Memory B cell (primary cell): ENCODE measurements at regions not wholly inside any gene's neighbourhood (a gene's known extent, or its start where the extent isn't known, plus 50 kb on each side); places are given as distances from the start of the nearest gene placed in this dataset.

ENCODE experiments used
- ATAC-seq: fragments of 150-1000 bp; cut with Tn5 transposase; 2 replicates; pipeline ENCODE4 v1.10.0; 2021; ENCODE audit warnings: low read depth, mild to moderate bottlenecking, moderate library complexity
- DNase-seq, 2 donors: peaks; one replicate each; pipeline ENCODE4 v3.0.0; 2022; ENCODE audit warnings: low spot score in 2 of 2
- H3K27ac Mint-ChIP-seq: one replicate; pipeline ENCODE4 v1.8.0; 2022; ENCODE audit warnings: mild to moderate bottlenecking, moderate library complexity, mixed read lengths
- H3K27me3 Mint-ChIP-seq: one replicate; pipeline ENCODE4 v1.8.0; 2022; ENCODE audit warnings: mixed read lengths
- H3K36me3 Mint-ChIP-seq: one replicate; pipeline ENCODE4 v1.8.0; 2022; ENCODE audit warnings: mild to moderate bottlenecking, mixed read lengths
- H3K4me1 Mint-ChIP-seq: one replicate; pipeline ENCODE4 v1.8.0; 2022; ENCODE audit warnings: mixed read lengths
- H3K4me3 Mint-ChIP-seq: one replicate; pipeline ENCODE4 v1.8.0; 2022; ENCODE audit warnings: mild to moderate bottlenecking, moderate library complexity, mixed read lengths
- H3K9me3 Mint-ChIP-seq: one replicate; pipeline ENCODE4 v1.8.0; 2022; ENCODE audit warnings: mixed read lengths

GRCh38 chr1:239913141-239913585, 178.5 kb upstream of the FMN2 start:
- H3K36me3 Mint-ChIP-seq = no peaks in the 10 kb centered on the region
- H3K9me3 Mint-ChIP-seq = peaks cover 3% of the 10 kb centered on the region
- ATAC-seq (no peak), DNase-seq (no peak)
- H3K4me1 Mint-ChIP-seq = no peaks in the 10 kb centered on the region
- no peaks in the 10 kb centered on the region for H3K27me3 Mint-ChIP-seq
- H3K27ac Mint-ChIP-seq = no peak overlapping the region
- no peak overlapping the region for H3K4me3 Mint-ChIP-seq

GRCh38 chr1:239914751-239915231, 176.9 kb upstream of the FMN2 start:
- Mint-ChIP-seq H3K4me3 (no peak overlapping the region), H3K4me1 (no peaks in the 10 kb centered on the region), H3K27me3 (no peaks in the 10 kb centered on the region), H3K9me3 (peaks cover 3% of the 10 kb centered on the region), H3K36me3 (no peaks in the 10 kb centered on the region), H3K27ac (no peak overlapping the region)
- DNase-seq = no peak
- ATAC-seq = no peak

GRCh38 chr1:239918634-239919033, 173.0 kb upstream of the FMN2 start:
- ATAC-seq (no peak), DNase-seq (no peak)
- no peaks in the 10 kb centered on the region for H3K27me3 Mint-ChIP-seq
- no peak overlapping the region for H3K27ac Mint-ChIP-seq
- no peak overlapping the region for H3K4me3 Mint-ChIP-seq
- H3K9me3 Mint-ChIP-seq = peaks cover 7% of the 10 kb centered on the region
- H3K4me1 Mint-ChIP-seq = no peaks in the 10 kb centered on the region
- H3K36me3 Mint-ChIP-seq = no peaks in the 10 kb centered on the region

GRCh38 chr1:239920214-239920613, 171.5 kb upstream of the FMN2 start:
- ATAC-seq = no peak
- no peak overlapping the region for H3K27ac Mint-ChIP-seq
- no peaks in the 10 kb centered on the region for H3K27me3 Mint-ChIP-seq
- DNase-seq = no peak
- H3K9me3 Mint-ChIP-seq = peaks cover 7% of the 10 kb centered on the region
- no peak overlapping the region for H3K4me3 Mint-ChIP-seq
- no peaks in the 10 kb centered on the region for H3K4me1 Mint-ChIP-seq
- no peaks in the 10 kb centered on the region for H3K36me3 Mint-ChIP-seq

- H3K27ac Mint-ChIP-seq = no peak overlapping the region
These were observed 168.7 kb upstream of the FMN2 start for GRCh38 chr1:239922778-239923522.

GRCh38 chr1:239924741-239925350, 166.8 kb upstream of the FMN2 start:
- Mint-ChIP-seq H3K27me3 (no peaks in the 10 kb centered on the region), H3K27ac (no peak overlapping the region), H3K4me1 (no peaks in the 10 kb centered on the region), H3K4me3 (no peak overlapping the region), H3K9me3 (peaks cover 6% of the 10 kb centered on the region), H3K36me3 (no peaks in the 10 kb centered on the region)
- ATAC-seq (no peak), DNase-seq (no peak)

More at GRCh38 chr1:239922778-239923522, 168.7 kb upstream of the FMN2 start:
- no peaks in the 10 kb centered on the region for H3K4me1 Mint-ChIP-seq
- peaks cover 6% of the 10 kb centered on the region for H3K9me3 Mint-ChIP-seq
- ATAC-seq (no peak), DNase-seq (no peak)
- no peaks in the 10 kb centered on the region for H3K36me3 Mint-ChIP-seq
- H3K4me3 Mint-ChIP-seq = no peak overlapping the region
- H3K27me3 Mint-ChIP-seq = no peaks in the 10 kb centered on the region

- DNase-seq = no peak
These were observed 165.5 kb upstream of the FMN2 start for GRCh38 chr1:239926184-239926583.

GRCh38 chr1:239929317-239929716, 162.4 kb upstream of the FMN2 start:
- no peak for DNase-seq
- no peaks in the 10 kb centered on the region for H3K27me3 Mint-ChIP-seq
- H3K9me3 Mint-ChIP-seq = no peaks in the 10 kb centered on the region

More at GRCh38 chr1:239926184-239926583, 165.5 kb upstream of the FMN2 start:
- Mint-ChIP-seq H3K27ac (no peak overlapping the region), H3K4me3 (no peak overlapping the region), H3K4me1 (no peaks in the 10 kb centered on the region), H3K9me3 (peaks cover 3% of the 10 kb centered on the region), H3K27me3 (no peaks in the 10 kb centered on the region), H3K36me3 (no peaks in the 10 kb centered on the region)
- ATAC-seq = no peak

GRCh38 chr1:239930686-239931262, 160.9 kb upstream of the FMN2 start:
- no peaks in the 10 kb centered on the region for H3K27me3 Mint-ChIP-seq
- no peak for ATAC-seq
- H3K27ac Mint-ChIP-seq = no peak overlapping the region
- no peaks in the 10 kb centered on the region for H3K4me1 Mint-ChIP-seq
- no peaks in the 10 kb centered on the region for H3K36me3 Mint-ChIP-seq
- no peak overlapping the region for H3K4me3 Mint-ChIP-seq
- no peaks in the 10 kb centered on the region for H3K9me3 Mint-ChIP-seq
- no peak for DNase-seq

More at GRCh38 chr1:239929317-239929716, 162.4 kb upstream of the FMN2 start:
- Mint-ChIP-seq H3K4me1 (no peaks in the 10 kb centered on the region), H3K36me3 (no peaks in the 10 kb centered on the region), H3K4me3 (no peak overlapping the region), H3K27ac (no peak overlapping the region)
- no peak for ATAC-seq

GRCh38 chr1:239931341-239931740, 160.3 kb upstream of the FMN2 start:
- H3K36me3 Mint-ChIP-seq = no peaks in the 10 kb centered on the region
- no peak for DNase-seq
- H3K27me3 Mint-ChIP-seq = no peaks in the 10 kb centered on the region
- ATAC-seq = no peak
- H3K4me1 Mint-ChIP-seq = no peaks in the 10 kb centered on the region
- H3K4me3 Mint-ChIP-seq = no peak overlapping the region
- no peaks in the 10 kb centered on the region for H3K9me3 Mint-ChIP-seq
- H3K27ac Mint-ChIP-seq = no peak overlapping the region

GRCh38 chr1:239939602-239940001, 152.1 kb upstream of the FMN2 start:
- DNase-seq (no peak), ATAC-seq (no peak)
- H3K4me3 Mint-ChIP-seq = no peak overlapping the region
- no peaks in the 10 kb centered on the region for H3K27me3 Mint-ChIP-seq
- H3K27ac Mint-ChIP-seq = no peak overlapping the region
- no peaks in the 10 kb centered on the region for H3K4me1 Mint-ChIP-seq
- no peaks in the 10 kb centered on the region for H3K36me3 Mint-ChIP-seq
- H3K9me3 Mint-ChIP-seq = peaks cover 7% of the 10 kb centered on the region

- ATAC-seq = no peak
- H3K9me3 Mint-ChIP-seq = peaks cover 9% of the 10 kb centered on the region
- no peaks in the 10 kb centered on the region for H3K36me3 Mint-ChIP-seq
- H3K27me3 Mint-ChIP-seq = no peaks in the 10 kb centered on the region
- no peak overlapping the region for H3K27ac Mint-ChIP-seq
- H3K4me3 Mint-ChIP-seq = no peak overlapping the region
- DNase-seq = no peak
- no peaks in the 10 kb centered on the region for H3K4me1 Mint-ChIP-seq
These were observed 147.9 kb upstream of the FMN2 start for GRCh38 chr1:239943761-239944160.

GRCh38 chr1:239944666-239945065, 147.0 kb upstream of the FMN2 start:
- Mint-ChIP-seq H3K4me3 (no peak overlapping the region), H3K9me3 (peaks cover 9% of the 10 kb centered on the region), H3K27me3 (no peaks in the 10 kb centered on the region), H3K4me1 (no peaks in the 10 kb centered on the region), H3K36me3 (no peaks in the 10 kb centered on the region), H3K27ac (no peak overlapping the region)
- no peak for ATAC-seq
- DNase-seq = no peak

GRCh38 chr1:239947801-239948200, 143.9 kb upstream of the FMN2 start:
- Mint-ChIP-seq H3K4me3 (no peak overlapping the region), H3K27me3 (peaks cover 2% of the 10 kb centered on the region), H3K4me1 (no peaks in the 10 kb centered on the region), H3K9me3 (peaks cover 2% of the 10 kb centered on the region), H3K27ac (no peak overlapping the region), H3K36me3 (no peaks in the 10 kb centered on the region)
- ATAC-seq (no peak), DNase-seq (no peak)
